ENCODE measurements at regions not wholly inside any gene's neighbourhood (a gene's known extent, or its start where the extent isn't known, plus 50 kb on each side); places are given as distances from the start of the nearest gene placed in this dataset.

- ATAC-seq (peak in 1 of 2 donors; percentile 52), DNase-seq (ENCODE audit: low spot score in 2 of 2) (no peak)
- no peaks in the 10 kb centered on the region for H3K9me3 Mint-ChIP-seq
- H3K27ac Mint-ChIP-seq, result no peak overlapping the region
- H3K36me3 Mint-ChIP-seq, result peaks cover 0 to 4% of the 10 kb centered on the region in 2 donors
Observed at GRCh38 chr13:110801044-110801443, 87.5 kb downstream of the ING1 start.

DNA sequence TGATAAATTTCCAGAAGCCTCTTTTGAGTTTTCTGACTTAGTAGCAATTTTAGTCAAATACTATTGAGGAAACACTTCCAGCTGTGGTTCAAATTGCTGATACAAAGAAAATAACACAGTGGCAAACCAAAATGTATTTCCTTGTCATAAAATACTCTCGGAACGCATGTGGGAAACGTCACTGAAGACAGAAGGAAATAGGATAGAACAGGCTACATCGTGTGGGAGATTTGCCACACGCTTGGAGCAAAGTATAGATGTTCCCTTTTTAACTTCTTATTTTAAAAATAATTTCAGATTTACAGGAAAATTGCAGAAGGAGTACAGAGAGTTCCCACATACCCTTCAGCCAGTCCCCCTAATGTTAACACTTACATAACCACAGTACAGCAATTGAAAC lies 88.8 kb downstream of the ING1 start:
- DNase-seq (ENCODE audit: low spot score in 2 of 2) (no peak), ATAC-seq (no peak)
- no peak overlapping the region for H3K27ac Mint-ChIP-seq
- H3K36me3 Mint-ChIP-seq, result peaks cover 0 to 4% of the 10 kb centered on the region in 2 donors
- no peaks in the 10 kb centered on the region for H3K9me3 Mint-ChIP-seq

DNA sequence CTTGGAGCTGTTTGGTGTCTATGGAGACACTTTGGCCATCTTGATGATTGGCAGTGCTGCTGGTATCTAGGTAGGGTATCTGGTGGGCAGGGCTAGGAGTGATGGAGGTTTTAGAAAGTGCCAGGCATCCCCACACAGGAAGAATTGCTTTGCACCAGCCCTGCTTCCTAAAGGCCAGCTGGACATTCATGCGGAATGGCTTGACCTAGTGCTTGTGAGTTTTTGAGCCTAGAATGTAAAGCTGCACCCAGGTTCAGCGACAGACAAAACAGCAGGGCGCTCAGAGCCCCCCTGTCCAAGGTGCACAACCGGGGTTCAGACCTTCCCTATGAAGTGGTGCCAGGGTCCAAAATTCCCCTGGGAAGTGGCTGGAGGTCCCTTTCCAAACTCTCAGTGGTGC lies 93.1 kb downstream of the ING1 start:
- Mint-ChIP-seq H3K36me3 (no peaks in the 10 kb centered on the region), H3K9me3 (no peaks in the 10 kb centered on the region), H3K27ac (no peak overlapping the region)
- DNase-seq (ENCODE audit: low spot score in 2 of 2) (no peak), ATAC-seq (no peak)

GRCh38 chr13:110807546-110807945 lies 94.0 kb downstream of the ING1 start:
- ATAC-seq, result no peak
- Mint-ChIP-seq H3K27ac (no peak overlapping the region), H3K9me3 (no peaks in the 10 kb centered on the region), H3K36me3 (no peaks in the 10 kb centered on the region)
- DNase-seq (ENCODE audit: low spot score in 2 of 2), result no peak

GRCh38 chr13:110808138-110808537 lies 94.6 kb downstream of the ING1 start:
- Mint-ChIP-seq H3K27ac (no peak overlapping the region), H3K9me3 (no peaks in the 10 kb centered on the region), H3K36me3 (no peaks in the 10 kb centered on the region)
- ATAC-seq (no peak), DNase-seq (ENCODE audit: low spot score in 2 of 2) (no peak)

- H3K27ac Mint-ChIP-seq, result no peak overlapping the region
- DNase-seq (ENCODE audit: low spot score in 2 of 2) (no peak), ATAC-seq (no peak)
- no peaks in the 10 kb centered on the region for H3K9me3 Mint-ChIP-seq
- no peaks in the 10 kb centered on the region for H3K36me3 Mint-ChIP-seq
Observed at GRCh38 chr13:110809871-110810486, 96.5 kb downstream of the ING1 start.

DNA sequence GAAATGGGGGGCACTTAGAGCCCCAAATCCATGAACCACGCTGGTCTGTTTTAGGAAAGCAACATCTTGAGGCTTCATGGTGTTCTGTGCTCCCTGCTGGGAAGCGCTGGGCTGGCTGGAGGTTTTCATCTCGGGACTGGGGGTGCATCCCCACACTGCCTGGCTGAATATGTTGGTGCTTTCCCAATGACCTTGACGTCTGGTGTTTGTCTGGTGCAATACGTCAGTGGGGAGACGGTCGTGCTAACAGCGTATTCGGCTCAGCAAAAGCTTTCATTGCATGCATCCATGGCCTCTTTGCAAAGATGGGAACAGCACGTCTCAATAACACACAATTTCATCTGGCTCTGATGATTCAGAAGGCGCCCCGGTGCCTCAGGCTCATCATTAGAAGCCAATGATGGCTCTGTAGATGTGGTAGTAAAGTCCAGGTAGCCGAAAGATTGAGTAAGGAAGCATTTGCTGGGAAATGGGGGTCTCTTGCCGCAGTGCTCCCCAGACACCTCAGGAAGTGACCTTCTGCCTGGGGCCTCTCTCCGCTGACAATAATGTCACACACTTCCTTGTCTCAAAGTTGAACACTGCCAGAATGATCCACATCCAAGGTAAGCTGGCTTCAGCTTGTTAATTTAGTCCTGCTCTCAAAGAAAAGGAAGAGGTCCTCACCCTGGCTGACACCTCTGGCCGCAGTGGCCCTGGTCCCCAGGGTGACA lies 97.7 kb downstream of the ING1 start:
- Mint-ChIP-seq H3K9me3 (no peaks in the 10 kb centered on the region), H3K27ac (no peak overlapping the region), H3K36me3 (no peaks in the 10 kb centered on the region)
- DNase-seq (ENCODE audit: low spot score in 2 of 2) (no peak), ATAC-seq (no peak)

DNA sequence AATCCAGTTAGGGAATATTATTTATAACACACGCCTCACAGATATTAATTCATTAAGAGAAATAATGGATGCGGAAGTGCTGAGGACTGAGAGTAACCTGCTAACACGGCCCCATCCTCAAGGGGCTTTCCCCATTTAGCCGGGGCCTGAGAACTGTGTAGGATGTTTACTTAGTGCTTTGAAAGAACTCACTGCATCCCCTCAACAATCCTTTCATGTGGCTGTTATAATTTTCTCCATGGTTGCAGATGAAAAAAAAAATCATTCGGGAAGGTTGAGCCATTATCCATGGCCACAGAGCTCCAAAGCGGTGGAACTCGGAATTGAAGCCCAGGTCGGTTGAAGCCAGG lies 98.2 kb downstream of the ING1 start:
- DNase-seq (ENCODE audit: low spot score in 2 of 2) (no peak), ATAC-seq (no peak)
- Mint-ChIP-seq H3K36me3 (no peaks in the 10 kb centered on the region), H3K9me3 (no peaks in the 10 kb centered on the region), H3K27ac (no peak overlapping the region)

DNA sequence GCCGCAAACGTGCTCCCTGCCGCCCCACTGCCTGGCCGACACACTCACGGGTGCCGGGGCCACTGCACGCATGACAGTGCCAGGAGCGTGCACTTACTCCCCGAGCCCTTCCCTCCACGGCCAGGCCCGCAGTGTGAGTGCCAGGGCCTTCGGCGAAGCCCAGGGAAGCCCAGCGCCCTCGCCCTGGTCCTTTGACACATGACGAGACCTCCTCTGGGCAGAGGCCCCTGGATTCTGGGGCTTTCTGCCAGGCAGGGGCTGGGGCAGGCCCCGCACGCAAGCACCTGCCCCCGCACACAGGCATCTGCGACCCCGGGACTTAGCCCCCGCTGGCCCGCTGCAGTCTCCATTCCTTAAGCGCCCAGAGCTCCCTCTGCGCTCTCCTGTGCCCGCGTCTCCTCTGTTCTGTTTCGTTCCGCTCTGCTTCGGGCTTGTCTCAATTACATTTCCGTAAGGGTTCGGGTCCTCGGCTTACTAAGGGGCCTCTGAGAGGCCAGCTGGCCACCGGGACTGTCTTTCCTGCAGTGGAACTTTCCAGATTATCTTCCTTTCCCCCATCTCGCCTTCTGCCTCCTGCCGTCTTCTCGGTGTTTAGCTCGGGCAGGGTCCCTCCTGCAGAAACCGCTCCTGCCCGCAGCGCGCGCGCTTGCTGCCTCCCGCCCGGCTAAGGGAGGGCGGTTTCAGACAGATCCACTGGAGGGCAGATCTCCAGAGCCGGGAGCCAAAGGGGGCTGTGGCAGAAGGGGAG lies 98.8 kb downstream of the ING1 start:
- no peak for DNase-seq (ENCODE audit: low spot score in 2 of 2)
- no peak overlapping the region for H3K27ac Mint-ChIP-seq
- H3K9me3 Mint-ChIP-seq, result no peaks in the 10 kb centered on the region
- no peaks in the 10 kb centered on the region for H3K36me3 Mint-ChIP-seq
- peak; percentile 22 to 35 for ATAC-seq

- H3K27ac Mint-ChIP-seq, result no peak overlapping the region
Observed at GRCh38 chr13:110812869-110813645, 99.6 kb downstream of the ING1 start.

GRCh38 chr13:110813646-110814624 lies 100.4 kb downstream of the ING1 start:
- Mint-ChIP-seq H3K36me3 (no peaks in the 10 kb centered on the region), H3K9me3 (no peaks in the 10 kb centered on the region), H3K27ac (no peak overlapping the region)
- ATAC-seq, result no peak
- DNase-seq (ENCODE audit: low spot score in 2 of 2), result no peak

More at GRCh38 chr13:110812869-110813645, 99.6 kb downstream of the ING1 start:
- ATAC-seq (peak in 1 of 2 donors; percentile 18), DNase-seq (ENCODE audit: low spot score in 2 of 2) (no peak)
- Mint-ChIP-seq H3K9me3 (no peaks in the 10 kb centered on the region), H3K36me3 (no peaks in the 10 kb centered on the region)

GRCh38 chr13:110815471-110816204 lies 99.2 kb downstream of the ANKRD10 start:
- no peak for ATAC-seq
- no peaks in the 10 kb centered on the region for H3K9me3 Mint-ChIP-seq
- H3K27ac Mint-ChIP-seq, result no peak overlapping the region
- DNase-seq (ENCODE audit: low spot score in 2 of 2), result no peak
- no peaks in the 10 kb centered on the region for H3K36me3 Mint-ChIP-seq

- no peak for DNase-seq (ENCODE audit: low spot score in 2 of 2)
- no peak overlapping the region for H3K27ac Mint-ChIP-seq
- no peak for ATAC-seq
- H3K9me3 Mint-ChIP-seq, result no peaks in the 10 kb centered on the region
- H3K36me3 Mint-ChIP-seq, result no peaks in the 10 kb centered on the region
Observed at GRCh38 chr13:110816500-110816899, 98.4 kb downstream of the ANKRD10 start.

GRCh38 chr13:110817143-110817542 lies 97.7 kb downstream of the ANKRD10 start:
- Mint-ChIP-seq H3K9me3 (no peaks in the 10 kb centered on the region), H3K27ac (no peak overlapping the region), H3K36me3 (no peaks in the 10 kb centered on the region)
- DNase-seq (ENCODE audit: low spot score in 2 of 2) (no peak), ATAC-seq (no peak)

- no peak overlapping the region for H3K27ac Mint-ChIP-seq
- no peak for DNase-seq (ENCODE audit: low spot score in 2 of 2)
- no peak for ATAC-seq
- H3K9me3 Mint-ChIP-seq, result no peaks in the 10 kb centered on the region
- no peaks in the 10 kb centered on the region for H3K36me3 Mint-ChIP-seq
Observed at GRCh38 chr13:110818747-110819146, 96.1 kb downstream of the ANKRD10 start.
